ENCODE measurements at regions not wholly inside any gene's neighbourhood (a gene's known extent, or its start where the extent isn't known, plus 50 kb on each side); places are given as distances from the start of the nearest gene placed in this dataset.
"Not testable (repeated sequence)": the region's sequence is repeated elsewhere in the genome, so short reads cannot be mapped to it uniquely, and the experiment has no call there.

- no peak overlapping the region for H3K4me3 Mint-ChIP-seq
- H3K4me1 ChIP-seq (ENCODE audit: control insufficient read depth in 2 of 2, insufficient read depth in 2 of 2, low read length in 2 of 2) = no peaks in the 10 kb centered on the region
- no peaks in the 10 kb centered on the region for H3K79me2 ChIP-seq (ENCODE audit: control insufficient read depth, insufficient read depth, low read length)
- H3K27me3 ChIP-seq (replicated peaks in 1 of 4; ENCODE audit: control extremely low read depth in 1 of 4, control insufficient read depth in 3 of 4, insufficient read depth in 4 of 4, low read length in 3 of 4) = no peaks in the 10 kb centered on the region
- H3K4me2 ChIP-seq (replicated peaks; ENCODE audit: low read depth, low read length, poor library complexity, severe bottlenecking) = no peak overlapping the region
- H3K4me3 ChIP-seq (ENCODE audit: control extremely low read depth in 1 of 5, extremely low read depth in 1 of 5, insufficient read depth in 1 of 5, low read depth in 2 of 5, low read length in 4 of 5) = no peak overlapping the region
- no peak for TF ChIP-seq CTCF (IDR thresholded peaks at IDR 0.05)
- no peak for TF ChIP-seq EZH2 (IDR thresholded peaks at IDR 0.05; ENCODE audit: borderline replicate concordance, insufficient read depth, low read depth, low read length, poor library complexity, severe bottlenecking)
- H3K9me3 ChIP-seq (ENCODE audit: control extremely low read depth in 1 of 3, control insufficient read depth in 2 of 3, insufficient read depth in 1 of 3, low read length in 2 of 3) = peaks cover 0 to 3% (median 0%) of the 10 kb centered on the region in 3 donors
- no CpG with 5 or more reads among the region's 1 CpG for WGBS (ENCODE audit: insufficient coverage)
- no peaks in the 10 kb centered on the region for H3K9me3 Mint-ChIP-seq (ENCODE audit: insufficient read depth)
- no peaks in the 10 kb centered on the region for H3K4me1 Mint-ChIP-seq
- H4K20me1 ChIP-seq (ENCODE audit: control insufficient read depth, insufficient read depth, low read length, poor library complexity, severe bottlenecking) = no peaks in the 10 kb centered on the region
- no peak overlapping the region for H3K27ac ChIP-seq (ENCODE audit: low read length in 2 of 2)
- DNase-seq (no peak), ATAC-seq (ENCODE audit: low read depth) (no peak)
- no peak overlapping the region for H3K9ac ChIP-seq (ENCODE audit: low read length)
- no peaks in the 10 kb centered on the region for H3K27me3 Mint-ChIP-seq
- CTCF ChIA-PET = no interaction called here
- POLR2A ChIA-PET = no interaction called here
- no peak overlapping the region for H3K27ac Mint-ChIP-seq
- intact Hi-C loops (cut with micrococcal nuclease) = no loop called here
- H3K36me3 ChIP-seq (replicated peaks in 1 of 2; ENCODE audit: control extremely low read depth in 1 of 2, control insufficient read depth in 1 of 2, extremely low read depth in 1 of 2, insufficient read depth in 2 of 2, low read length in 1 of 2) = no peaks in the 10 kb centered on the region
- no peak overlapping the region for H2AFZ ChIP-seq (ENCODE audit: insufficient read depth, low read depth, low read length, poor library complexity, severe bottlenecking)
These were observed 431.6 kb upstream of the SPTLC3 start for GRCh38 chr20:12577213-12577612.

- no peaks in the 10 kb centered on the region for H3K27me3 ChIP-seq (replicated peaks in 1 of 4; ENCODE audit: control extremely low read depth in 1 of 4, control insufficient read depth in 3 of 4, insufficient read depth in 4 of 4, low read length in 3 of 4)
- no peak overlapping the region for H3K4me3 Mint-ChIP-seq
- no peak overlapping the region for H3K27ac ChIP-seq (ENCODE audit: low read length in 2 of 2)
- 100% methylated on average over 2 of the region's 5 CpGs for WGBS (ENCODE audit: insufficient coverage)
- DNase-seq = no peak
- no peaks in the 10 kb centered on the region for H4K20me1 ChIP-seq (ENCODE audit: control insufficient read depth, insufficient read depth, low read length, poor library complexity, severe bottlenecking)
- H3K36me3 ChIP-seq (replicated peaks in 1 of 2; ENCODE audit: control extremely low read depth in 1 of 2, control insufficient read depth in 1 of 2, extremely low read depth in 1 of 2, insufficient read depth in 2 of 2, low read length in 1 of 2) = no peaks in the 10 kb centered on the region
- peaks cover 0 to 3% (median 0%) of the 10 kb centered on the region in 3 donors for H3K9me3 ChIP-seq (ENCODE audit: control extremely low read depth in 1 of 3, control insufficient read depth in 2 of 3, insufficient read depth in 1 of 3, low read length in 2 of 3)
- intact Hi-C loops (cut with micrococcal nuclease) = no loop called here
- H3K9ac ChIP-seq (ENCODE audit: low read length) = no peak overlapping the region
- ATAC-seq (ENCODE audit: low read depth) = no peak
- H3K79me2 ChIP-seq (ENCODE audit: control insufficient read depth, insufficient read depth, low read length) = no peaks in the 10 kb centered on the region
- no peak overlapping the region for H2AFZ ChIP-seq (ENCODE audit: insufficient read depth, low read depth, low read length, poor library complexity, severe bottlenecking)
- no peaks in the 10 kb centered on the region for H3K27me3 Mint-ChIP-seq
- POLR2A ChIA-PET = no interaction called here
- no peaks in the 10 kb centered on the region for H3K9me3 Mint-ChIP-seq (ENCODE audit: insufficient read depth)
- TF ChIP-seq CTCF (IDR thresholded peaks at IDR 0.05) = no peak
- TF ChIP-seq EZH2 (IDR thresholded peaks at IDR 0.05; ENCODE audit: borderline replicate concordance, insufficient read depth, low read depth, low read length, poor library complexity, severe bottlenecking) = no peak
- H3K4me1 ChIP-seq (ENCODE audit: control insufficient read depth in 2 of 2, insufficient read depth in 2 of 2, low read length in 2 of 2) = no peaks in the 10 kb centered on the region
- no peaks in the 10 kb centered on the region for H3K4me1 Mint-ChIP-seq
- H3K4me2 ChIP-seq (replicated peaks; ENCODE audit: low read depth, low read length, poor library complexity, severe bottlenecking) = no peak overlapping the region
- no peak overlapping the region for H3K27ac Mint-ChIP-seq
- no peak overlapping the region for H3K4me3 ChIP-seq (ENCODE audit: control extremely low read depth in 1 of 5, extremely low read depth in 1 of 5, insufficient read depth in 1 of 5, low read depth in 2 of 5, low read length in 4 of 5)
- CTCF ChIA-PET = no interaction called here
These were observed 427.0 kb upstream of the SPTLC3 start for GRCh38 chr20:12581644-12582289.

- H3K27me3 ChIP-seq (replicated peaks in 1 of 4; ENCODE audit: control extremely low read depth in 1 of 4, control insufficient read depth in 3 of 4, insufficient read depth in 4 of 4, low read length in 3 of 4); H3K4me3 Mint-ChIP-seq; H3K4me3 ChIP-seq (ENCODE audit: control extremely low read depth in 1 of 5, extremely low read depth in 1 of 5, insufficient read depth in 1 of 5, low read depth in 2 of 5, low read length in 4 of 5); H3K9me3 ChIP-seq (ENCODE audit: control extremely low read depth in 1 of 3, control insufficient read depth in 2 of 3, insufficient read depth in 1 of 3, low read length in 2 of 3); H4K20me1 ChIP-seq (ENCODE audit: control insufficient read depth, insufficient read depth, low read length, poor library complexity, severe bottlenecking); H3K4me1 ChIP-seq (ENCODE audit: control insufficient read depth in 2 of 2, insufficient read depth in 2 of 2, low read length in 2 of 2); H3K9ac ChIP-seq (ENCODE audit: low read length); H3K27me3 Mint-ChIP-seq; CTCF ChIA-PET; H3K4me1 Mint-ChIP-seq; H3K27ac ChIP-seq (ENCODE audit: low read length in 2 of 2); H3K4me2 ChIP-seq (replicated peaks; ENCODE audit: low read depth, low read length, poor library complexity, severe bottlenecking); H3K27ac Mint-ChIP-seq; H3K79me2 ChIP-seq (ENCODE audit: control insufficient read depth, insufficient read depth, low read length); DNase-seq; H3K36me3 ChIP-seq (replicated peaks in 1 of 2; ENCODE audit: control extremely low read depth in 1 of 2, control insufficient read depth in 1 of 2, extremely low read depth in 1 of 2, insufficient read depth in 2 of 2, low read length in 1 of 2); H2AFZ ChIP-seq (ENCODE audit: insufficient read depth, low read depth, low read length, poor library complexity, severe bottlenecking); H3K9me3 Mint-ChIP-seq (ENCODE audit: insufficient read depth); ATAC-seq (ENCODE audit: low read depth); POLR2A ChIA-PET; intact Hi-C loops (cut with micrococcal nuclease): not testable (repeated sequence)
- 96% methylated on average over 6 of the region's 14 CpGs for WGBS (ENCODE audit: insufficient coverage)
These were observed 426.1 kb upstream of the SPTLC3 start for GRCh38 chr20:12582710-12583109.

All from B cell (primary cell).